Thyroid gland (tissue), 4 donors: ENCODE measurements at regions not wholly inside any gene's neighbourhood (a gene's known extent, or its start where the extent isn't known, plus 50 kb on each side); places are given as distances from the start of the nearest gene placed in this dataset.

ENCODE experiments used
- POLR2A ChIP-seq, 2 donors: fragments of 450-650 bp; IDR thresholded peaks; one replicate each; pipeline ENCODE4 v1.6.1; 2017; ENCODE audit warnings: antibody characterized with exemption in 2 of 2, mild to moderate bottlenecking in 2 of 2, moderate library complexity in 1 of 2
- TF ChIP-seq, protein P1 (sequence below), 6 experiments: fragments of 200-600 bp in 3 of 6; fragments of 450-650 bp in 3 of 6; sonication (generic) in 3 of 6; IDR thresholded peaks; one replicate each; pipeline ENCODE4 v1.5.1; 2016 to 2019; ENCODE audit warnings: antibody characterized with exemption in 6 of 6, mild to moderate bottlenecking in 2 of 6, inconsistent platforms in 1 of 6, moderate library complexity in 1 of 6

DNA sequence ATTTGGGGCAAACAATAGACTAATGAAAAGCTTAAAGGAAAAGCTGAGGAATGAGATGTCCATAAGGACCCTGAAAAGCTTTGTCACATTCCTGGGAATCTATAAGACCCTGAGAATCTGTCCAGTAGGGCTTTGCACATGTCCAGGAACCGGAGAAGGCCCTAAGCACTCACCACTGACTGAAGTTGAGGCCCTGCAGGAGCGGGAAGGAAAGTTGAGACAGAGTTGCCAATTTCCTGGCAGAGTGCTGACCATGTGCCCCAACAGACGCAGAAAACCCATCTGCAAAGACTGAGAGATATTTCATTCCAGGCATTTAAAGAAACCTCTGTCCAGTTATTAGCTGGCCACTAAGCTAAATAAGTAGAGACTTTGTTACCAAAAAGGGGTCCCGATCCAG, 890.5 kb downstream of the UQCRFS1 start:
- TF ChIP-seq, protein P1, sequence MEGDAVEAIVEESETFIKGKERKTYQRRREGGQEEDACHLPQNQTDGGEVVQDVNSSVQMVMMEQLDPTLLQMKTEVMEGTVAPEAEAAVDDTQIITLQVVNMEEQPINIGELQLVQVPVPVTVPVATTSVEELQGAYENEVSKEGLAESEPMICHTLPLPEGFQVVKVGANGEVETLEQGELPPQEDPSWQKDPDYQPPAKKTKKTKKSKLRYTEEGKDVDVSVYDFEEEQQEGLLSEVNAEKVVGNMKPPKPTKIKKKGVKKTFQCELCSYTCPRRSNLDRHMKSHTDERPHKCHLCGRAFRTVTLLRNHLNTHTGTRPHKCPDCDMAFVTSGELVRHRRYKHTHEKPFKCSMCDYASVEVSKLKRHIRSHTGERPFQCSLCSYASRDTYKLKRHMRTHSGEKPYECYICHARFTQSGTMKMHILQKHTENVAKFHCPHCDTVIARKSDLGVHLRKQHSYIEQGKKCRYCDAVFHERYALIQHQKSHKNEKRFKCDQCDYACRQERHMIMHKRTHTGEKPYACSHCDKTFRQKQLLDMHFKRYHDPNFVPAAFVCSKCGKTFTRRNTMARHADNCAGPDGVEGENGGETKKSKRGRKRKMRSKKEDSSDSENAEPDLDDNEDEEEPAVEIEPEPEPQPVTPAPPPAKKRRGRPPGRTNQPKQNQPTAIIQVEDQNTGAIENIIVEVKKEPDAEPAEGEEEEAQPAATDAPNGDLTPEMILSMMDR (IDR thresholded peaks at IDR 0.05), result no peak
- TF ChIP-seq POLR2A (IDR thresholded peaks at IDR 0.05), result no peak
